OCI-LY1 (cell line): ENCODE measurements at regions not wholly inside any gene's neighbourhood (a gene's known extent, or its start where the extent isn't known, plus 50 kb on each side); places are given as distances from the start of the nearest gene placed in this dataset.

Experiments used
- CTCF ChIP-seq: fragments of 200-600 bp; sonication (generic), shearing (Covaris generic); IDR thresholded peaks from 2 replicates; pipeline ENCODE4 v1.5.1; 2017; ENCODE audit warnings: mild to moderate bottlenecking, antibody characterized with exemption, low read length, moderate library complexity, mixed read lengths
- EZH2 ChIP-seq: fragments of 200-600 bp; sonication (generic), shearing (Covaris generic); IDR thresholded peaks from 2 replicates; pipeline ENCODE4 v1.8.0; 2017; ENCODE audit warnings: borderline replicate concordance, mixed run types, mild to moderate bottlenecking, antibody characterized with exemption, low read length, moderate library complexity, mixed read lengths

GRCh38 chr20:5432030-5432429, 115.3 kb upstream of the PROKR2 start:
- TF ChIP-seq EZH2 (no peak), CTCF (no peak)
